Astrocyte (in vitro differentiated cells and primary cell): ENCODE measurements at regions not wholly inside any gene's neighbourhood (a gene's known extent, or its start where the extent isn't known, plus 50 kb on each side); places are given as distances from the start of the nearest gene placed in this dataset.

Experiments
- CTCF ChIP-seq: IDR thresholded peaks from 2 replicates; pipeline ENCODE4 v1.5.1; 2011; ENCODE audit warnings: low read depth, mild to moderate bottlenecking, inconsistent platforms, low read length, moderate library complexity; ENCODE audit not compliant: insufficient read depth
- EZH2 ChIP-seq: IDR thresholded peaks from 2 replicates; pipeline ENCODE4 v1.6.1; 2012; ENCODE audit warnings: mild to moderate bottlenecking, low read length, inconsistent platforms; ENCODE audit not compliant: insufficient read depth

- TF ChIP-seq EZH2: no peak
- TF ChIP-seq CTCF: no peak
Observed at GRCh38 chr9:126149661-126150060, 177.0 kb upstream of the MVB12B start.
